Astrocyte (in vitro differentiated cells and primary cell): ENCODE measurements at regions not wholly inside any gene's neighbourhood (a gene's known extent, or its start where the extent isn't known, plus 50 kb on each side); places are given as distances from the start of the nearest gene placed in this dataset.

ENCODE experiments used
- CTCF ChIP-seq: IDR thresholded peaks from 2 replicates; pipeline ENCODE4 v1.5.1; 2011; ENCODE audit warnings: low read depth, mild to moderate bottlenecking, inconsistent platforms, low read length, moderate library complexity; ENCODE audit not compliant: insufficient read depth
- EZH2 ChIP-seq: IDR thresholded peaks from 2 replicates; pipeline ENCODE4 v1.6.1; 2012; ENCODE audit warnings: mild to moderate bottlenecking, low read length, inconsistent platforms; ENCODE audit not compliant: insufficient read depth

DNA sequence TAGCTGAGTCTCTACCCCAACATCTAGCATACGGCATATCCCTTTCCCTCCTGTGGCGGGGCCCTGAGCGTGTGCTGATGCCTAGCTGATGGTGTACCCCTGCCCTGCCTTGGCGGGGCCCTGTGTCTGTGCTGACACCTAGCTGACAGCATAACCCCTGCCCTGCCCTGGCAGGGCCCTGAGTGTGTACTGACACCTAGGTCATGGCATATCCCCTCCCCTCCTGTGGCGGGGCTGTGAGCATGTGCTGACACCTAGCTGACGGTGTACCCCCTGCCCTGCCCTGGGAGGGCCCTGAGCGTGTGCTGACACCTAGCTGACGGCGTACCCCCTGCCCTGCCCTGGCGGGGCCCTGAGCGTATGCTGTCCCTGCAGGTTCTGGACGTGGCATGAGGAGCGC is 414.0 kb upstream of the AMELY start:
- no peak for TF ChIP-seq CTCF
- no peak for TF ChIP-seq EZH2
